ENCODE measurements at regions not wholly inside any gene's neighbourhood (a gene's known extent, or its start where the extent isn't known, plus 50 kb on each side); places are given as distances from the start of the nearest gene placed in this dataset.
"Not testable (repeated sequence)": the region's sequence is repeated elsewhere in the genome, so short reads cannot be mapped to it uniquely, and the experiment has no call there.

- not testable (repeated sequence) for DNase-seq (ENCODE audit: low read depth, low spot score)
These were observed 294.2 kb upstream of the SGK1 start for GRCh38 chr6:134612128-134612527.

- no peak for DNase-seq (ENCODE audit: low read depth, low spot score)
These were observed 292.5 kb upstream of the SGK1 start for GRCh38 chr6:134610411-134610810.

DNA sequence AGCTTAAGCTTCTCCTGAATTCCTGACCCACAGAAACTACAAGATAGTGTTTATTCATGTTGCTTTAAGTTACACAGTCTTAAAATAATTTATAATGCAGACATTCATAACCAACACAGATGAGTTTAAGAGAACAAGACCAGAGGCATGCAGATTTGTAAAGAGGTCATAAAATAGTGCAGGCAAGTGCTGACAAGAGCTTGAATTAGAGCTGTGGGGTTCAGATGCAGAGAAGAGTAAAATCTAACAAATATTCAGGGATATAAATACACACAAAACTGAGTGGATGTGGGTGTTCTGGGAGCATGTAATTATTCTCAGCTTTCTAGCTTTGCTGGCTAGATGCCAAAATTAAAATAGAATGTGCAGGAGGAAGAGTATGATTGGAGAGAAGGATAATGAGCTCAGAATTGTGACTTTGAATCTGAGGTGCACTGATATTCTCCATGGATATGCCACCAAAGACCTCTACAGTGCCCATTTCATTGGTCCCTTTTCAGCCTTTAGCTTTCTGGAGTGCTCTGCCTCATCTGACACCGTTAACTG lies 291.9 kb upstream of the SGK1 start:
- DNase-seq (ENCODE audit: low read depth, low spot score): no peak

GRCh38 chr6:134607411-134607810 lies 289.5 kb upstream of the SGK1 start:
- DNase-seq (ENCODE audit: low read depth, low spot score): no peak

DNA sequence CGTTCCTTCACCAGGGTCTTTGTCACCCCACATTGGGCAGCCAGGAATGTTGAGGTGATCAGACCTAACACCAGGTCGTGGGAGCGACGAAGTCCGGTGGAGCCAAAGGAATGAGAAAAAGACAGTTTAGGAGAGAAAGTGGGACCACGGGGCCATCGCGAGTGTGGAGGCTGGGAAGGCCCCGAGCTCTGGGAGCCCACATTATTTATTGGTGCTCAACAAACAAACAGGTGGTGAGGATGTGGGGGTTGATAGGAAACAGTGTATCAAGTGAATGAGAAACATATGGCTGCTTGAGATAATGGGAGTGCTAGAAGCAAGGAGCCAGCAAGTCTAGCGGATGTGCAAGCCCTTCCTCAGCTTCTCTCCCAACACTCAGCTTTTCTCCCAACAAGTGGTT lies 287.1 kb upstream of the SGK1 start:
- no peak for DNase-seq (ENCODE audit: low read depth, low spot score)

DNA sequence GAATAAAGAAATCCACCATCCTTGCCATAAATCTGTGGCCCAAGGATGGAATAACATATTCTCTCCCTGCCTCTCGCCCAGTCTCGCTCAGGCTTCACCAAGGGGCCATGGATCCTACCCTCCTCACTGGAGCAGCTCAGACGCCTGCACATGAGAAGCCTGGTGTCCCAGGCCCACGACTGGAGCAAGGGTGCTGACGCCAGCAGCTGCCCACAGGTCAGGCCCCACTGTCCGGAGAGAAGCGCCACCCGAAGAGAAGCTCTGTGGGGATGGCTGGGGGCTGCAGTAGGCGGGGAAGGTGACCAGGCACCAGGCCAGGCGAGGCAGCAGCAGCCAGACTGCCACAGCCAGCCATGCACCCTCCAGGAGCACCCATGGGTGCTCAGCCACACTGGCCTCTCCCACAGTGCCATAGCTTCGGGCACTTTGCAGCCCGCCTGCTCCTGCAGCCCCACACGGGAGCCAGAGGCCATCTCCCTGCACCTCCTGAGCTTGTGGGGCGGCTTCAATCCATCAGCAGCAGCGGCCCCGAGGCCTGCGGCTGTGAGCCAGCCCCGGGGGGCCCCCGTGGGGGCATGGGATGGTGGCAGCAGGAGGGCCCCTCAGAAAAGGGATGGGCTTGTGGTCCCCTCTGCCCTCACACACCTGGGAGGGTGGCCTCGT lies 286.2 kb upstream of the SGK1 start:
- DNase-seq (ENCODE audit: low read depth, low spot score): no peak

DNA sequence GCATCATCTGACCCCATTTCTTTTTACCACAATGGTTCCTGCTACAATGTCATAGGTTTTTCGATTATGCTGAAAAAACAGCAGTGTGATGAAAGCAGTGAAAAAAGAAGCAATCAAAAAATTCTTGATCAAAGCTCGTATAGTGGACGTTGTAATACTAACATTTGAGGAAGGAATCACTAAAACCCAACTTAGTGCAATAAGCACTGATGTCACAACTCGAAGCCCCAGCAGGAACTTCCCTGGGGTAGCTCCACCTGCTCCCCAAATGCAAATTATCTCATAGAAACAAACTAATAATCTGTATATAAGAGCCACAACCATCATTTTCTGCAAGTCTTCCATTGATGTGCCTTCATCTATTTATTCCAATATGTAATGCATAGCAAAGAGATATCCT lies 285.6 kb upstream of the SGK1 start:
- no peak for DNase-seq (ENCODE audit: low read depth, low spot score)

DNA sequence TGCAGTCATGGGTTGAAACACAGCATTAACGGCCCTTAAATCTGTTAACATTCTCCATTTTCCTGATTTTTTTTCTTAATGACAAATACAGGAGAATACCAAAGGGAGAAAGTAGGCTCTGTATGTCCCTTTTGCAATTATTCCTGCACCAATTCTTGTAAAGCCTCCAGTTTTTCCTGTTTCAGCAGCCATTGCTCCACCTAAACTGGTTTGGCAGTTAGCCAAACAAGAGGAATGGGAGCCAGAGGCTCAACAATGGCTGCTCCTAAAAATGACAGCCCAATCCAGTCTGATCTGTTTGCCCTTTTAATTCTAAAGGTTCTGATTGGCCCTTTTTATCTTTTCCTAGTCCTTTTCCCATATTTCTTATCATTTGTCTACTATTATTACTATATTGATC lies 284.2 kb upstream of the SGK1 start:
- DNase-seq (ENCODE audit: low read depth, low spot score): no peak

DNA sequence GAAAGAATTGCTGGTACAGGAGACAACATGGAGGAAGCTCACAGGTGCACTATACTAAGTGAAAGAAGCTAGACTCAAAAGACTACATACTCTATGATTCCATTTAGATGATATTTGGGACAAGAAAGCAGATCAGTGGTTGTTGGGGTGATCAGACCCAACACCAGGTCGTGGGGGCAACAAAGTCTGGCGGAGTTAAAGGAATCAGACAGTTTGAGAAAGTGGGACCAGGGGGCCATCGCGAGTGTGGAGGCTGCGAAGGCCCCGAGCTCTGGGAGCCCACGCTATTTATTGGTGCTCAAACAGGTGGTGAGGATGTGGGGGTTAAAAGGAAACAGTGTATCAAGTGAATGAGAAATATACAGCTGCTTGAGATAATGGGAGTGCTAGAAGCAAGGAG lies 282.8 kb upstream of the SGK1 start:
- no peak for DNase-seq (ENCODE audit: low read depth, low spot score)

GRCh38 chr6:134599079-134599478 lies 281.2 kb upstream of the SGK1 start:
- DNase-seq (ENCODE audit: low read depth, low spot score): no peak

GRCh38 chr6:134596191-134596590 lies 278.3 kb upstream of the SGK1 start:
- DNase-seq (ENCODE audit: low read depth, low spot score): no peak

DNA sequence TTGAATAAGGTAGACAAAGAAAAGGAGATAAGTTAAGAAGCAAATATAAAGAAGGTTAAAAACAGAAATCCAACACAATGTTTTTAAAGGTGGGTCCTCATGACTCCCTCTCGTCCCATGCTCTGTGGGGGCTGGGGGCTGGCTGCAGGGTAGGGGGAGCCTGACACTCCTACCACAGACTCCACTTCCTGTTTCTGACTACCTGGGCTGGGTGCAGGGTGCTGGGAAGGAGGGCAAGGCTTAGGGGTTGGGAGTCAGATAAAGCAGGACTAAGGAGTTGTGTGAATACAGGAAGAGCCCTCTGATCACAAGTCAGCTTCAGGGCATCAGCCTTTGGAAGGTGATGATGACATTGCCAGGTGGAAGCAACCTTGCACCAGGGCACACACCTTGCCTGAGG lies 277.0 kb upstream of the SGK1 start:
- no peak for DNase-seq (ENCODE audit: low read depth, low spot score)

GRCh38 chr6:134593887-134594286 lies 276.0 kb upstream of the SGK1 start:
- no peak for DNase-seq (ENCODE audit: low read depth, low spot score)

DNA sequence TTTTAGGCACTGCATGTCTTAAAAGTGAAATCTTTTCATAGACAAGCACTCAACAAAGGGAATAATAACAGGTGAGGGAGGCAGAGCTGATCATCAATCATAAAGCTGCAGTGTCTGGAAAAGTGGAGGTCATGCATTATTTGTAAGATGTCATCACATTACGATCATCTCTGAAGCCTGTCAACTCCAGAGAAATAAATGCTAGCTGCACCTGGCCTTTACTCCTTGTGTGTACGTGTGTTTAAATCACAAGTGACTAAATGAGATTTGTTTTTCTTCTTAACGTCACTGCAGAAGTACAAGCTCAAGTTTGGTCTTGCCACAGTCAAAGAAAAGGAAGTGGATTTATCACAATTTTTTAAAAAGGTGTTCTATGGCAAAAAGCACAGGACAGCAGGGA lies 275.5 kb upstream of the SGK1 start:
- DNase-seq (ENCODE audit: low read depth, low spot score): no peak

DNA sequence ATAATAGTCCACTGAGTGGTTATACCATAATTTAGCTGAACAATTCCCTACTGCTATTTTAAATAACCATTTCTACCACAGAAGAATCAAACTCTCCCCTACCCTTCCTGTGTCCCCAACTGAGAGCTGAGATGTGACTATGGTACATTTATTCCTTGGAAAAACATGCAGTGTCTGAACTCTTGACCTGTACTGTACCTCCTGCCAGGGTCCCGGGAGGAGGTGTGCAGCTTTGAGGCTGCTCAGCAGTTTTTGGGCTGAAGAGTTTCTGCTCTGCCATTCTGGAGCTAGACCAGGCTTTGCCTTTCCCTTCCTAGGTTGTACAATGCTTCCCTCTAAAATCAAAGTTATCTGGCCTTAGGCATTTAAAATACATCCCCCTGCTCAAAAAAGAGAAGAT lies 275.1 kb upstream of the SGK1 start:
- no peak for DNase-seq (ENCODE audit: low read depth, low spot score)

DNA sequence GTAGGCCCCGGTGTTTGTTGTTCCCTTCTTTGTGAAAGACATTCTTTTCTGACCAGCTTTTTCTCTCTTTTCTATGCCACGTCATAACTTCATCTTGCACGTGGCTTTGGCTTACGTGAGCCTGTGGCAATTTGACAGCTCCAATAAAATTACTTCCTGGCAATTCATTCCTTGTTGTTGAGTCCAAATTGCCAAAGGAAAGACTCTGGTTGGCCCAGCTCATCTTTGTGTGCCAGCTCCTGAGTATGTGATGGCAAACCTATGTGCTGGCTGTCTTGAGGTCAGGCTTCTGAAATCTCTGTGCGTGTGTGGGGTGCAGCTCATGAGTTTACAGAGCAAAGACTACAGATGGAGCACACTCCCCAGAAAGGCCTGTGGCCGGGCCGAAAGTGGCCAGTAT lies 272.5 kb upstream of the SGK1 start:
- no peak for DNase-seq (ENCODE audit: low read depth, low spot score)

GRCh38 chr6:134590004-134590403 lies 272.1 kb upstream of the SGK1 start:
- no peak for DNase-seq (ENCODE audit: low read depth, low spot score)

DNA sequence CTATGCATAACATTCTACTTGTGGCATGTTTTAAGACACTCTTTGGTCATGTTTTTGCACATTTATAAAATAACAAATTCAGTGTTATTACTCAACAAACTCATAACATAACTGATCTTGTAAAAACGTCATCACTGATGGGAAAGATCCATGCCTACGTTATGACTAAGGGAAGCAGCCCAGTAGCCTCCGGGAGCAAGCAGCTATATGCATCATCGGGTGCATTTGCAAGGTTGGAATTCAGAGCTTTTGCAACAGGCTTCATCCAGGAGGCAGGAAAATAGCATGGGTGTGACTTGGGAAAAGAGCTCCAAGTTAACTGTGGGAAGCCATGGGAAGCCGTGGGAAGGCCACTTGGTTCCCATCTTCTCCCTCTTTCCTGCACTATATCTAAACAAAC lies 271.6 kb upstream of the SGK1 start:
- DNase-seq (ENCODE audit: low read depth, low spot score): peak; percentile 33

DNA sequence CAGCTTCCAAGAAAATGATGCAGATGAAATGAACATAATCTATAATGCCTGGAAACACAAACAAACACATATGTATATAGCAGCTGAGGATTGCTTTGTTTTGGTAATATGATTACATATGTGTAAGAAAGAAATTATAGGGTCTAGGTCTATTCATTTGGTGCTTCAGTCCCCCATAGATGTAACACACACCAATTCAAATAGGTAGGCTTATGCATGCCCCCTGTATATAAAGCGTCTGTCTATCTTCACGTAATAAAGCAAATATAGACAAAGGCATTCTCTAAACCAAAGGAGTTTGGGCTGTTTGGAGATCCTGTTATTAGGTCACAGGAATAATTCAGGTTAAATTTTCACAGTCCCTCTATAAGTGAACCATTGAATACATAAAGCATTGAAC lies 270.4 kb upstream of the SGK1 start:
- DNase-seq (ENCODE audit: low read depth, low spot score): no peak

DNA sequence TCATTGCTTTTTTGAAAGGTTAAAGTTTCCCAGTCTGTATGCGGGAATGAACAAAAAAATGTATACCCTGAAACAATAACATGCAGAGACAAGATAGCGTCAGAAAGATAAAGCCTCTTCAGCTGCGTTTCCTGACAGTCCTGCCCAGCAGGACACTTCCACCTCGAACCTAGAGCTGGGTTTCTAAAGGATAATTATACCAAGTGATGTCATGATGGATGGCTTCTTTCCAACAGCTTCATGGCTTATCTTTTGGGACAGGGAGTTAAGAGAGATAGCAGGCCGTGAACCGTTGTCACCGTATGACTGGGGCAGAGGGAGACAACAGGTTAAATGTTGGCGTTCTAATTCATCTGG lies 267.6 kb upstream of the SGK1 start:
- DNase-seq (ENCODE audit: low read depth, low spot score): no peak

- DNase-seq (ENCODE audit: low read depth, low spot score): no peak
These were observed 267.1 kb upstream of the SGK1 start for GRCh38 chr6:134584847-134585516.

- no peak for DNase-seq (ENCODE audit: low read depth, low spot score)
These were observed 260.1 kb upstream of the SGK1 start for GRCh38 chr6:134577998-134578397.

DNA sequence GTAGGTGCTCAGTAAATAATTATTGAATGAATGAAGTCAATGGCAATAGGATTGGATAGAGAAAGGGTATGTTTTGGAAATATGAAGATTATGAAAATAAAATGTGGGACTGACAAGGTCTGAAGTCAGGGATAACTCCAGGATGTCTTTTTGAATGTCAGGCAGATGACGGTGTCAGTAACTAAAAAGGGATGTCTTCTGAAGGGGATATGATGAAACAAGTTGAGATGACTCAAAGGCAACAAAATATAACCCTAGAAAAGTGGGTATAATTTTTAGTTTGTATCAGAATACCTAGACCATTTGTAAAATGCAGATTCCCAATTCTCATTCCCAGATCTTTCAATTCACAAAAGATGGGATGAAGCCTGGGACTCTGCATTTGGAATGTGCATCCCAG lies 257.3 kb upstream of the SGK1 start:
- DNase-seq (ENCODE audit: low read depth, low spot score): no peak

DNA sequence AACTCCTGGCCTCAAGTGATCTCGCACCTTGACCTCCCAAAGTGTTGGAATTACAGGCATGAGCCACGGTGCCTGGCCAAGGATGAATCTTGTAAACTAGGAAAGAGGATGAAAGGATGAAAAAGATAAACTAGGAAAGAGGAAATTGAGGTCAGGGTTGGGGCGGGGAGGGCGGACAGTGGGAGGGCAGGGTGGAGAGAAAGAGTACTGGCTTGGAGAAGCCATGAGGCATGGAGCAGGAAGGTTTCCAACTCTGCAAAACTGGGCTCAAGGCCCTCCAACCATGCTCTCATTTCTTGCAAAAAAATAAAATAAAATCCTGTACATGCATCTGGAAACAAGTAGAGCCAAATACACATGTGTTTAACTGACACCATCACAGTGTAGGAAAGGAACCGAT lies 256.6 kb upstream of the SGK1 start:
- no peak for DNase-seq (ENCODE audit: low read depth, low spot score)
